ENCODE measurements at regions not wholly inside any gene's neighbourhood (a gene's known extent, or its start where the extent isn't known, plus 50 kb on each side); places are given as distances from the start of the nearest gene placed in this dataset.

DNA sequence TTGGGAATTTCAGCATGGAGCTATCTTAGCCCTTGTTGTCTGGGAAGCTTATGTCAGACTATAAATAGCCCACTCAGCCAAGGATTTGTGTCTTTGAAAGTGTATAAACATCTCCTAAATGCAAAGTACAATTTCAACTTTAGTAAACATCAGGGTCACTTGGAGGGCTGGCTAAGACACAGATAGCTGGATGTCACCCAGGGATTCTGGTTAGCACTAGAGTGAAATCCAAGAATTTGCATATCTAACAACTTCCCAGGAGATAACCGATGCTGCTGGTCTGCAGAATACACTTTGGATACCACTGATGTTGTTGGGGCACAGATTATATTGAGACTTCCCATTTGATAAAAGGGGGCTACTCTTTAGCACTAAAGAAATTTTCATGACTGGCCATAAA is 130.9 kb downstream of the PAX1 start:
- no peak for DNase-seq (ENCODE audit: low read depth)

DNA sequence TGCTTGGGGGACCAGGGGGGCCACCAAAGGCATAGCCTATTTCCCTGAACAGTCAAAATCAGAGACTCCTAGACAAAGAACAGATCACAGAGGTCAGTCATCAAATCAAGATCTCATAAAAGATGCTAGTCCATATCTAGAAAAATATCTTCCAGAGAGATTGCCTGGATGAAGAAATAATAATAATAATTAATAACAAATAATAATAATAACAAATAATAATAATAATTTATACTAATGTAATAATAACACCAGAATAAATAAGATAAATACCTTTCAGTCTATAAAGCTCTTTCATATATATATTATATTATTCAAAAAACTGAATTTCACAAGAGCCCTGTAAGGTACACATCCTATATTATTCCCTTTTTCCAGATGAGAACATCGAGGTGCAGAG is 129.6 kb downstream of the PAX1 start:
- no peak for DNase-seq (ENCODE audit: low read depth)

DNA sequence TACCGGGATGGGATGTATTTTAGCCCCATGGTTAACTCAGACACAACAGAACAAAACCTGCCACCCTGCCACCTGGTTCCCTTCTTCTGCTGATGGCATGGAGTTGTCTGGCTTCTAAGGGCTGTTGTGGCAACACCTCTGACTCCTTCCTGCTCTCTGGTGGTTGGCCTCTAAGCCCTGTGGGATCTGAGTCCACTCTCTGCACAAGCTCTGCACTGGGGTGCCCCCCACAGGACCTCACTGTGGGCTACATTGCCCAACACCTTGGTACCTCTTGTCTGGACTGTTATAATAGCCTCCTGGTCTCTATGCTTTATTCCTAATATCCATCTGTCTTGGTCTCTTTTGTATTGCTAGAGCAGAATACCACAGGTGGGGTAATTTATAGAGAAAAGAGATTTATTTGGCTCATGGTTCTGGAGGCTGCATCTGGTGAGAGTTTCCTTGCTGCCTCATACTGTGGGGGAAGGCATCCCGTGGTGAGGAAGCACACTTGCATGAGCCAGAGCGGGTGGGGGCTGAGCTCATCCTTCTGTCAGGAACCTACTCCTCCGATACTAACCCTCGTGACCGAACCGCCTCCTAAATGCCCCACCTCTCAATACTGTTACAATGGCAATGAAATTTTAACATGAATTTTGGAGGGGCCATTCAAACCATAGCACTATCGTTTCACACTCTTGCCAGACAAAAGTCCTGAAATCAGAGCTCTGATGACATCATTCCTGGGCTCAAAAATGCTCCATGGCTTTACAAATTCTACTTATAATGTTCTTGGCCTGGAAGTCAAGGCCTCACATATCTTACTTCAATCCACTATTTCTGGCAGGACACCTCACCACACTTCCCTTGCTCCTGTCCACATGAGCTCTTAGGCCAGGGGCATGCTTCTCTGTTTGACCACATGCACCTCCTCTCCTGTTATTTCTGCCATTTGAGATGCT is 127.2 kb downstream of the PAX1 start:
- no peak for DNase-seq (ENCODE audit: low read depth)

DNA sequence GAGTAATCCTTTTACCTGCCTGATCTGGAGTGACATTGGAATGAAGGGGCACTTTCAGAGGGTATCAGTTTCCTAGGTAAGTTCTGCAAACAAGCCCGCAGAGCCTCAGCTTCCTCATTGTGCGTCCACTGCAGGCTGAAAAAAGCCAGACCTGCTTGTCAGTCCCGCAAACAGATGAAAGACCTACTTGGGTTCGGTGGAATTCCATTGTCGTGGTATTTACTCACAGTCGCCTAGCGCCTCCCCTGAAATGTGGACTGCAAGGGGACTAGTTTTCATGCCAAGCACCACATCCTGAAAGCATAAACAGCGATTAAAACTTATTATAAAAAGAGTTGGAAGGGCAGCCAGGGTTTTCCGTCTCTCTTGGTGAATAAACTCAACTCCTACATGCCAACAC is 121.5 kb downstream of the PAX1 start:
- DNase-seq (ENCODE audit: low read depth) = no peak

DNA sequence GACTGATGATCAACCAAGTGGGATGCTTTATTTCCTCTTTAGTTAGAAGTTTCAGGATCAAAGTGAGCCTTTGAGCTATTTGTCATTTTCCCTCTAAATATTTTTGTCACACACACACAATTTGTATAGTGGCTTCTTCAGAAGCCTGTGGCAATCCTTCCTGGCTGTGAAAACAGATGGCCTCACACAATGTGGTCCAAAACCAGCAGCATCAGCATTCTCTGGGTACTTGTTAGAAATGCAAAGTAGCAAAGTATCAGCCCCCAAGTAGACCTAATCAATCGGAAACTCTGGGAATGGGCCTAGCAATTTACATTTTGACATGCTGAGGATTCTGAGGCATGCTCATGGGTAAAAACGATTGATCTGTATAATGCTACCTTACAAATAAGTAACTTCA is 115.9 kb downstream of the PAX1 start:
- no peak for DNase-seq (ENCODE audit: low read depth)

DNA sequence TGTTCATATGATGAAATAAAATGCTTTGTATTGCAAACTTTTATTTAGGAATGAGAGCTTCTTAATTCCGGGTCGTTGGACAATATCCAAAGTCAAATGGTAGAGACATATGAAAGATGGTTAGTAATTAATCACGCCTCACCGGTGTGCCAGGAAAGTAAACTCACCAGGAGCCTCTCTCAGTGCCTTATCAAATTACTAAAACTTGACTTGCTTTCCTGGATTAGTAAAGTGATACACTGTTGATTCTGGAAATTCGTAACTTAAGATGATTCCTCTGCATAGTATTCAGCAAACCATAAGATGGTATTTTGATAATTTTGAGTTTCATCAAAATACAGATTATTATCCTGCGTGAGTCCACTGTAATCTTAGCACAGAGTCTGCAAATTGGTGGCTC is 115.2 kb downstream of the PAX1 start:
- no peak for DNase-seq (ENCODE audit: low read depth)

DNA sequence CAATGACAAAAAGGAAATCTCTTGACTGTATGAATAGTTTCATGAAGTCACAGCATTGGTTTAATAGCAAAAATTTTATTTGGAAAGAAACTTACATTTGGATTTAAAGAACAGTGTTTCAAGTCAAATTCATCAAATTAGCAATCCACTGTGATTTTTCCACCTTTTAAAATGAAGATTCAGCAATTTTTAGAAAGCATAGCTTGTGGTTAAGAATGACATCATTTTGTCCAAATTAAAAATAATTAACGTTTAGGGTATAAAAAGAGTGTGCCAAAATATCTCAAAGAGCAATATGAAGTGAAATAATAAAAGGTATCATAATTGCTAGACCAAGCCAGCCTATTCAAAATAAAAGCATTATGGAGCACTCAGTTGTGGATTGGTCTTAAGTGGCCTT is 114.6 kb downstream of the PAX1 start:
- no peak for DNase-seq (ENCODE audit: low read depth)

DNA sequence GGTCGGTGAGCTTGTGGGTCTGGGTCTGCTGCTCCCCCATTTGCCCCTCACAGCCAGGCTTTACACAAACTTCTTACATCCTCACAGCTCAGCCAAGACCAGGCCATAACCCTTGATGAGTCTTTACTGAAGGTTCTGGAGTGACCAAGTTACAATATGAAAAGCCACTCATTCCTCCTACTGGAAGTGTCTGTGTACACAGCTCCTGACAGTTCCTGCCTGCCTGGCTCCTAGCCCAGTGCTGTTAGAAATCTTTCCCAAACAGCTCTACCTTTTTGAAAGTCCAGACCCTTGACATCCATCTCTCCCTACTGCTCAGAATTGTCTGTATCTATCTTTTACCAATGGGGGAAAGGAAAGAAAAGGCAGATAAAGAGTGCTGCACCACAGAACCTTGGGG is 106.9 kb downstream of the PAX1 start:
- no peak for DNase-seq (ENCODE audit: low read depth)

DNA sequence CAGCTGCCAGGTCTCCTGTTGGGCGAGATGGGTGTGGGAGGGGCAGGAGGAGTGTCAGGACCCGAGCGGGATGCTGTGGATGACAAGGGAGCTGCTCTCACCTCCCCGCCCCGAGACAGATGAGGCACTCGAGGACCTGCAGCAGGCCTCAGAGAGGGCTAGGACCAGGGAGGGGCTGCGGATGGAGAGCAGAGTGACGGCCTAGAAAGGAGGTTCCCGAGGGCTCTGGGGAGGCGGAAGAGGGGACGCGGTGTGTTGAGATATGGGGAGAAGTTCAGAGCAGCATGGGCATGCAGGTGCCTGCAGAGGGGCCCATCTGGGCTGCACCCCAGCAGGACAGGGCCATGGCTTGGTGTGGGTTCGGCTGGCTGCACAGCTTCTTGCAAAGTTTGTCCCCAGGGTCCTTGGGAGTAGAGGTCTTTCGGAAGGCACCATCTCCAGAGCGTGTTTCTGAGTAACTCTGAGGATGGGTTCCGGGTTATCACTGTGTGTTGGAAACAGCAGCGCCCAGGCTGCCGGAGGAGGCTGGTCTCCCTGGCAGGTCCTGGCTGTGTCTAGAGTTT is 104.6 kb downstream of the PAX1 start:
- DNase-seq (ENCODE audit: low read depth) = no peak

DNA sequence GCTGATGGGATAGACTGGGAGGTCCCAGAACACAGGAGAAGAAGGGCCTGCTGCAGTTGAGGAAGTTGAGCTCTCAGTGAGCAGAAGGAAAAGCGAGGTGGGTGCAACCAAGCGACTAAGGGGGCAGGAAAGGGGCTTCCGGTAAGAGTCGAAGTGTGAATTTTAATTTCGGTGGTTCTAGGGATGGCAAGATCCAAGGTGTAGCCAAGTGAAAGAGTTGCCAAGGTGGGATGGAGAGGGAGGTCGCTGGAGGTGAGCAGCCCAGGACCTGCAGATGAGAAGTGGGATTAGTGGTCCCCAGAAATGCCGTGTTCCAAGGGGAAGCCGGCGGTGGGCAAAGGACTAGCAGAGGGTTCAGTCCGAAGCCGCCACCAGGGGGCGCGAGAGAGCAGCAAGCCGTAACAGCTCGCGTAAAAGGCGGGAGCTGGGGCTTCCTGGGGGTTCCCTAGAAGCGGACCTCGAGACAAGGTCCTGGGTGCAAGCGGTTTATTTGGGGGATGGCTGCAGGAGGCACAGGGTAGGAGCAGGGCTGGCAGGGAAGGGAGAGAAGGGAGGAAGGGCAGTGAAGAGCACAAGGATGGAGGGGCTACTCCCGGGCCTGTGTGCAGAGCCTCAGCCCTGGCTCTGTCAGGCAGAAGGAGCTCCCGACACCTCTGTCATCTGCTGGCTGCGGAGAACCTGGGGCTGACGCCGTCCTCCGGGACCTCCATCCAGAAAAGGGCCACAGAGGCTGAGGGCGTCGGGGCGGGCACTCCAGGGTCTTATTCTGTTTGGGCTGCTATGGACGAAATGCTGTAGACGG is 103.6 kb downstream of the PAX1 start:
- DNase-seq (ENCODE audit: low read depth) = no peak

DNA sequence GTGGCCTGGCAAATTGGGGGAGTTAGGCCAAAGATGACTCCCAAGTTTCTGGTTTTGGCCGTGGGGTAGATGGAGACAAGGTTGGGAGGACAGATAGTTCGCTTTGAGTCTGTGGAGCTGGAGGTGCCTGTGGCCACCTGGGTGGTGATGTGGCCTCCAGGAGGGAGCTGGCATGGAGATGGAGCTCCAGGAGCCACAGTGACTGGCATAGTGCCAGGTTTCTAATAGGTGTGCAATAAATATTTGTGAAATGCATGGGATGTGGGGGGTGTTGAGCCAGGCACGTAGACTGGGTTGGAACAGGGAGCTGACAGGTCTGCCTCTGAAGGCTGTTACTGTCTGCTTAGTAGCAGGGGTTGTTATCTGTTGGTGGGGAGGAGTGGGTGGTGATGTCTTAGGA is 102.7 kb downstream of the PAX1 start:
- no peak for DNase-seq (ENCODE audit: low read depth)

DNA sequence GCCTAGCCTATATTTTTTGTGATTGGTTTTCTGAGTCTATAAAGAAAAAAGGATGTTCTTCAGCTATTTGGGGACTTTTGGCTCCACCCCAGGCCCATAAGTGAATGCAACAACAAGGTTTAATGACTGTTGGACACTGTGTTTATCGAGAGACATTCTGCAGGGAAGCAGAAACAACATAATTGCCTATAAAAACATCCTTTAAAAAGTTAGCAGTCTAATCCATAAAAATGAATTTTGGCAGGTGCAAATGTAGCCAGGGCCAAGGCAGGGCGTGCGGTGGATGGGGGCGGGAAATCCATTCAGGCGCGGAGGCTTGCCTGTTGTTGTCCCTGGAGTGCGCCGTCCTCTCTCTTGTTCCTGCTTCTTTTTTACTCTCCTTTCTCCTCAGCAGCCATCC is 99.3 kb downstream of the PAX1 start:
- DNase-seq (ENCODE audit: low read depth) = no peak

DNA sequence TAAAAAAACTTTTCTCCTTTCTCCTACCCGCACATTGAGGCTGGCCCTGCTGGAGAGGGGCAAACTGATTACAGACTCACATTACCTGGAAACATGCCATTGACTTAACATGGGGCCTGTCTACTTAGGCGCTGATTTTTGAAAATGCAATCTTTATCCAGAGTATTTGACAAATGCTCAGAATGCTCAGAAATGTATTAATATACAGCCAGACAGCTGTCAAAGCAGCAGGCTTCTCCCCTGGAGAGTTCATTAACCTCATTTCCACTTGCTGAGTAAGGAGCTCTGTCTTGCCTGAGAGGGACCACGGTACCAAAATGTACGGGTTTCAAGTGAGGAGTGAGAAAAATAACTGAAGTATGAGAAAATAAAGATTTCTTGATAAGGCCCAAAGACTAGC is 95.7 kb downstream of the PAX1 start:
- DNase-seq (ENCODE audit: low read depth) = no peak

DNA sequence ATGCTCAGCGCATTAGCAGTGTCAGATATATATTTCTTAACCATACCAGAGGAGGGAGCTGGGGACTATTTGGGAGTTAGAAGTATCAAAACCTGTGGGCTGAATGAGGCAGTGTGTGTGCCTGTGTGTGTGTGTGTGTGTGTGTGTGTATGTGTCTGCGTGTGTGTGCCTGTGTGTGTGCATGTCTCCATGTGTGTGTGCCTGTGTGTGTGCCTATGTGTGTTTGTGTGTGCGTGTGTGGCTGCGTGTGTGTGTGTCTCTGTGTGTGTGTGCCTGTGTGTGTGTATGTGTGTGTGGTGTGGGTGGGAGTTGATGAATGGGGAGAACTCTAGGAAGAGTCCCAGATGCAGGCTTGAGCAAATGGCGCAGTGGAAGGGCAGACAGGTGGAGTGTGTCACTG is 92.9 kb downstream of the PAX1 start:
- DNase-seq (ENCODE audit: low read depth) = no peak

DNA sequence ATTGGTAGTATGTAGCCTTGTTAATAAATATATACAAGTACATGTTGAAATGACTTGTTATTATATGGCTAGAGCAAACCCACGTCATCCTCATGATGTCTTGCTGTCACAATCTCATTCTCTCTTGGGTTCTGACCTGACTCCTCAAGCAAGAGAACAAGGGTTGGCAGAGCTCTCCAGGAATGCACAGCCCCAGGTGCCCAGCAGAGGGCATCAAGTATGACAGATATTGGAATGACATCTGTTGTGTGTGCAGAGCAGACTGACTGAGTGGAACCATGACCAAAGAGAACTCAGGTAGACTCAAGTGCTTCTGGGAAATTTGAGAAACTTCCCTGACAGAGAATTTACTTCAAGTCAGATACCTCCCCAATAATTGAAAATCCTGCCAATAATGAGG is 90.6 kb downstream of the PAX1 start:
- DNase-seq (ENCODE audit: low read depth) = no peak

DNA sequence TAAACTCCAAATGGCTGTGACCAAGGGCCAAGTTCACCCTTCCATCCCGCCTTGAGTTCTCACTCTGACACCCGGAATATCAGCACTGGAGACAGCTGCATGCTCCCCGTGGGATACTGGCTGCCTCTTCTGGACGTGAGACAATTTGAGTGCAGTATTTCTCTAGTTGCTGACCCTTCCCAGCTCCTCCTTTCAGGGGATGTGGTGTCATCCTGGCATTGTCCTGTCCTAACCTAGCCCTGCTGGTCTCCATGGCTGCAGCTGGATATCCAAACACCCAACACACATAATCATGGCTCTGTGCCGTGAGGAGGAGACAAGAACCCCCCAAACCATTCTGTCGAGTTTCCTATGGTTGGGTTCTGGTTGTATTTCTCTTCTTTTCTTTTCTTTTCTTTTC is 82.6 kb downstream of the PAX1 start:
- no peak for DNase-seq (ENCODE audit: low read depth)

DNA sequence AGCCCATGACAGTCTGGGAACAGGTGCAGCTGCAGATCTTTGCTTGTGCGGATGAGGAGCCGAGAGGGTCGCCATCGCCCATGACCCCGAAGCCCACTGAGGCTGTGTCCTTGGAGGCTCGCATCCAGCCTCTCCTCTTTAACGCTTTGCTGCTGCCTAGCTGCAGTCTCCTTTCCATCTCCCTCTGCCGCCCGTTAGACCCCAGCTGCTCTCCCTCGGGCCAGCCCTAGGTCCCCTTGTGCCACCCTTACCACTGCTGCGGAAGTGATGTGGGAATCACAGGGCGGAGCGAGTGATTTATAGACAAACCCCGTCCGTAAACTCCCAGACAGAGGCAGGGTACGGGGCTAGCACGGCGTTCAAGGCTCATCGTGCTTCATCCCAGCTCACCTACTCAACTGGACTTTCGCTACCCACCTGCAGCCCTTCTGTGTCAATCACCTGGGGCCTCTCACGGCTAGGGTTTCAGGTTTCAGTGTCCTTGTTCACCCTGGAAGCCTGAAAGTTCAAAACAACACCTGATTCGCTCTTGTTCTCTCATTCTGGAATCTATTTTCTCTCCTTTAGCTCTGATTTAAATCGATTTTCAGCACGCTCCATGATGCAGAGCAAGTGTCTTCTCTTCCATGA is 76.1 kb downstream of the PAX1 start:
- no peak for DNase-seq (ENCODE audit: low read depth)

DNA sequence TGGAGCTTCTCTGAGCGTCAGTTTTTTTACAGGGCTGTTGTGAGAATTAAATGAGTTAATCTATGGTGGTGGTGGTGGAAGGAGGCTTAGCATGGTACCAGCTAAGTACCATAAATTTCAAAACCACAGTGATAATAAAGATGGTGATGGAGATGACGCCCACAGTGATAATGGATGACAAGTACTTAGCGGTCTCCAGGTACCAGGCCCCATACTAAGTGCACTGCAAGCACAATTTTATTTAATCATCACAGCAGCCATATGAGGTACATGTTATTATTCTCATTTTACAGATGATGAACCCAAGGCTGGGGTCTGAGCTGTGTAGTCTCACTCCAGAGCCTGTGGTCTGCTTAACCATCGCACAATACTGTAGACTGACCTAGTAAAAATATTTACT is 75.1 kb downstream of the PAX1 start:
- DNase-seq (ENCODE audit: low read depth) = no peak

Measured in GM04503 (cell line).